NCI-H2227 (cell line): ENCODE measurements at regions not wholly inside any gene's neighbourhood (a gene's known extent, or its start where the extent isn't known, plus 50 kb on each side); places are given as distances from the start of the nearest gene placed in this dataset.

Source experiments
- DNase-seq: peaks from one replicate; lab custom pipeline; 2025; ENCODE audit not compliant: unreplicated experiment; lab: John Stamatoyannopoulos, UW

DNA sequence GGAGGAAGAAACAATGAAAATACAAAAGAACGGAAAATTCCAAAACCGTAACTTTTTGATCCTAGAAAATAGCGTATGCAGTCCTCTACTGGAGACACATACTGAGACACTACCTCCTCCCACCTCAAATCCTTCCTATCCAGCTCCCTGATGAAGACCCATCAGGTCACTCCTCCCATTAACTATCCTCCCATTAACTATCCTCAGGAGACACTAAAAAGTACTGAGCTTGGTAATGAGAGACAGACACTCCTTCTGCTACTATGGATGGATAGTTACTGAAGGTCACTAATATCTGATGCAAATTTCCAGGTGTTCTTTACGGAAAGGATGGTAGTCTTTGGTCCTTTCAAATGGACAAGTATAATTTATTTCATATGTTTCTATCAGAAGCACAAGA lies 237.5 kb upstream of the BLID start:
- peak; percentile 10 for DNase-seq

- no peak for DNase-seq
Observed at GRCh38 chr11:122348659-122349409, 232.8 kb upstream of the BLID start.

DNA sequence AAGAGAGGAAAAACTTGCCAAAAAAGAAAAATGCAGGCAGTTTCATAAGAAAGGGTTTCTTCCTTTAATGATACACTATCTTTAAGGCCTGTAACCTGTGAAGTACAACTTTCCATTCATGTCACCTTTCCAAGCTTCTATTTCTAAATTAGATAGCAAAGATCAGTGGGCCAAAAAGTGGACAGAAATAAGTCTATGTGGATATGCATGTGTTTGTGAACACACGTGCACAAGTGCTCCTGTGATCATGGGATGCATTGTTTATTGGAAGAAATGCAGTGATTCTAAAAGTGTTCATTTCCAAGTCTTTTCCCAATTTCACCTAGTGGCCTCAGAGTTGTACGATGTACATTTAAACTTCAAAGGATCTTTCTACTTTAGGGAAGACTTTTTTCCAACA lies 230.0 kb upstream of the BLID start:
- DNase-seq: no peak

DNA sequence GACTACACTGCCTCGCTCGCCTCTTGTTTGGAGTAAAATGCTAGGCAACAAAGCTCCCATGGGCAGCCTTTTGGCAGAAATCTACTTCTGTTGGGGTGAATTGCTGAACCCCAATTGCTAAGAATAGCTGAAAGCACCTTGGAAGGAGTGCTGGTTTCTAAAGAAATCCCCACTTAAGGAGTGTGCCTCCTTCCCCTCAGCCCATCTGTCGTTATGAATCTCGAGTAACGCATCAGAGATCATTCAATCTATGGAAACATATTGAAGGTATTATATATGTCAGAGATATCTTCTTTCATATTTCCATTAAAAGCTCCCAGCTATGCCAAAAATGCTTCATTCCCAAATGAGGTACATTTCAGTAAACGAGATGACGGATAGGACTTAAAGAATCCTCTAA lies 229.6 kb upstream of the BLID start:
- no peak for DNase-seq

DNA sequence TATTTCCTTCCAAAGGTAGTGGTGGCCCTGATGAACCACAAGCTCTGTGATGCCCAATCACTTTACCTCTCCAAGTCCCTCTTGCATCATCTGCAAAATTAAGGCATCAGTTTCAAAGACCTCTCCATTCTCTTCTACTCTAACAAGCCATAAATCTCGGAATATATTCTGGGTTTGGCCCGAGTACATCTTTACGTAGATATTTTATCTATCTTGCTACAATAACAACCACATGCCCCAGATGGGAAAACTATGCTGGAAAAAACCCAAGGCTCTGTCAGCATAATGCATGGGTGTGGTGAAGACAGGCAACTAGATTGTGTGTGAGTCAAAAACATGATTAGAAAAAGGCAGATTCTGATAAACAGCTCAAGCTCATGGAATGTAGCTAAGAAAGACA lies 228.2 kb upstream of the BLID start:
- no peak for DNase-seq

DNA sequence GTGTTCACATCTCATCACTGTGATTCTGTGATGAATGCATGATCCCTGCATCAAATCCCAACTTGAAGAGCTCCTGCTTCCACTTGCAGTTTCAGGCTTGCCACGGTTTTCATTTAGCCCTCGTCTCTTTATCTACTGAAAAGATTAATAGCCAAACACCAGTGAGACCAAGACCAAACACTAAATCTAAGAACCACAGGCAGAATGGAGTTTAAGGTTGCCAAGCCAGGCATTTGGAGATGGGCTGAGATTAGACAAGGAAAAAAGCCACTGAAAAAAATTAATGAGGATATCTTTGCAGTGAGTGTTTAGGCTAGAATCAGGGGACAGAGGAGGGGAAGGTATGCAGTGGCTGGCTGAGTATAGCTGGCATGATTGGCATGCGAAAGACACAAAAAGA lies 227.2 kb upstream of the BLID start:
- no peak for DNase-seq

DNA sequence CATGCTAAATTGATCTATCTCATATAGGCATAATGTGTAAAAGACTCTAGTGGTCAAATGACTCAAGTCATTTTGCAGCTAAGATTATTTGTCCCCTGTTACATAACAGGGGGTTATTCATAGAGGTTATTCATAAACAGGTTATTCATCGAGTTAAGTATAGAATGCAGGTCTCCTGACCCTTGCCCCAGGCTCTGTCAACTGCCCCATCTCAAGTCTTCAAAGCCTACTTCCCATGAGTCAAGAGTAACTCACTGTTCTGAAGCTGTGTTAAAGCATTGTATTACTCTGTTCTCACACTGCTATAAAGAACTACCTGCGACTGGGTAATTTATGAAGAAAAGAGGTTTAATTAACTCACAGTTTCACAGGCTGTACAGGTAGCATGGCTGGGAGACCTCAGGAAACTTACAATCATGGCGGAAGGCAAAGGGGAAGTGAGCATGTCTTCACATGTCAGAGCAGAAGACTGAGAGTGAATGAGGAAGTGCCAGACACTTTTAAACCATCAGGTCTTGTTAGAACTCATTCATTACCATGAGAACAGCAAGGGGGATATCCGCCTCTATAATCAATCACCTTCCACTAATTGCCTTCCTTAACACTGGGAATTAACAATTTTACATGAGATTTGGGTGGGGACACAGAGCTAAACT lies 226.2 kb upstream of the BLID start:
- no peak for DNase-seq

DNA sequence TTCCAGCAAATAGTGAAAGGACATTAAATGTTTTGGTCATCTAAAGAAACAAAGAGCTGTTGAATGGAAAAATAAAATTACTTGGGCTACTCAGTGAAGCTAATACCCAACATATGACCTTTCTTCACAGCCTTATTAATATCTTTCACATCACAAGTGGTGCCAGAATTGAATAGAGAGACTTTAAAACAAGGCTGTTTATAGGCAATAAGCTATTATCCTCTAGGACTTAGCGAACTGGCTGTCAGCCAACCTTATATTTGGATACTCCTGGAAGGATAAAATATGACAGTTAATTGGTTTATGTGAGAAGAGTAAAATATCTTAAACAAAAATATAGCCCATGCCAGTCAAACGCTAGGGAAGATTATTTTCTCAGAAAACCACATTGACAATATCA lies 225.5 kb upstream of the BLID start:
- peak; percentile 45 for DNase-seq

DNA sequence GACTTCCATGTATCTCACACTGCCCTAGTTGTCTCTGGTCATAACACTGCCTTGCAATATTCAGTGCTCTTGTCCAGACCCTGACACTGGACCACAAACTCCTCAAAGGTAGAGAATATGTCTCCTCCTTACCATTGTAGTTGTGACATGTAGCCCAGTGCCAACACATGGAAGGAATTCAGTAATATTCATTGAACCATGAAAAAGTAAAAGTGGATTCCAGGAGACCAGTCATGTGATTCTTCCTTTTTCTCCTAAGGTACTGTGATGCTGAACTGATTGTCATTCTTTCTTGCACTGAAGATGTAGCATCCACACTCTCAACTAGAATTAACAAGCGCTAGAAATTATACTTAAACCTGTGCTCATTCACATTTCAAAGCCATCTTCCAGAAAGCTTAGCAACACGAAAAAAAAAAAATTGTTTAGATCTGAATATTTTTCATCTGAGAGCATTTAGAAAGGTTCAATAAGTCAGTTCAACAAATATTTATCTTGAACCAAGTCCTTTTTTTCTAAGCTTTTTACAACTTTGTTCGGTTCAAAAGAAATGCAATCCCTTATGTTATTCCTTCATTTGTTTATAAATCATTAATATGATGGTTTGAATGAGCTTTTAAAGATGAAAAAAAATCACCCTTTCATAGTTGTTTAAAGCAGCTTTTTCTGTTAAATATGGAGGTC lies 224.7 kb upstream of the BLID start:
- DNase-seq: no peak

GRCh38 chr11:122339436-122340060 lies 223.5 kb upstream of the BLID start:
- no peak for DNase-seq

DNA sequence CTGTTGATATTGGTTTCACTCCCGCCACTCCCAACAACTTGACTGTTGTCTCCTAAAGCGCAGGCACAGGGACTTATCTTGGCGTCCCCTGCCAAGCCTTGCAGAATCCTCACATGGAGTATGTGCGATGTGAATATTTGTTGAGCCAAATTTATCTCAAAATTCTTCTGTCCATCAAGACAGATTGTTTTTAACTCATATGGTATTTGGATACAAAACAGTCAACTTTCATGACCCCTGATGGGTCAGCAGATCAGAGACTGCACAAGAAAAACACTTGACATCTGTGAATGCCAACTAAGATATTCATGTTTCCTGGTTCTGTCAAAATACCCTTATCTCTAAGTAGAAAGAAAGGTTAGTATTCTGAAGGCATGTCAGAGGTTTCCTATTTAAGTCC lies 221.7 kb upstream of the BLID start:
- DNase-seq: no peak

GRCh38 chr11:122337241-122337640 lies 221.2 kb upstream of the BLID start:
- no peak for DNase-seq

GRCh38 chr11:122336706-122337105 lies 220.7 kb upstream of the BLID start:
- DNase-seq: peak; percentile 9

DNA sequence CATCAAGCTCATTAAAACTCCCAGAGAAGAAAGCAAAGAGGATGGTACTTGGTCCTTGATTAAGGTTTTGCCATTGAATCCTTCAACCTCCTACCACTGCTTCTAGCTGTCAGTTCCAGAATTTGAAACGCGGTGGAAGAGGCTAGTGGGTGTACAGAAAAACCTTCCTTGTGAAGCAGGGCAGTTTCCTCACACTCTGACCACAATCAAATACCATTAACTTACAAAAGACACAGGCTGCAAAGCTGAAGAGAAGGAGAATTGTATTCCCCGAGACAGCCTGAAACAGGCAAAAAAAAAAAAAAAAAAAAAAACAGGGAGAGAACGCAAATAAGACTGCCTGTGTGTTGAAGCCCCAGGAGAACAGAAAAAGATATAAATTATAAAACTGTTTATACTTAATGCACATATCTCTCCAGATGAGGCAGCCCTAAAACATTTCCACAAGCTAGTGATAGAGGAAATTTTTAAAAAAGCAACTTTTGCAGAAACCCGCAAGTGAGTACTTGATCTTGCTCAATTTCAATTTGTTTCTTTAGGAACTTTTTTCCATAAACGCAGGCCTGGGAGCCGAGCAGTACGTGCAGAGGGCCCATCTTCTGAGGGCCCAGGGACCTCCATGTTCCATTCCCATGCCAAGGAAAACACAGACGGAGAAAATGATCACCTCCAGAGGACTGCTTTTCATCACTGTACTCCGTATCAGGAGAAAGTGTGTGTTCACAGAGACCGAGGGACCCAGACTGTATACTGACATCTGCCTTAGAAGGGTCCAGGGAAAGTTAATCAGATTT lies 218.7 kb upstream of the BLID start:
- DNase-seq: no peak

DNA sequence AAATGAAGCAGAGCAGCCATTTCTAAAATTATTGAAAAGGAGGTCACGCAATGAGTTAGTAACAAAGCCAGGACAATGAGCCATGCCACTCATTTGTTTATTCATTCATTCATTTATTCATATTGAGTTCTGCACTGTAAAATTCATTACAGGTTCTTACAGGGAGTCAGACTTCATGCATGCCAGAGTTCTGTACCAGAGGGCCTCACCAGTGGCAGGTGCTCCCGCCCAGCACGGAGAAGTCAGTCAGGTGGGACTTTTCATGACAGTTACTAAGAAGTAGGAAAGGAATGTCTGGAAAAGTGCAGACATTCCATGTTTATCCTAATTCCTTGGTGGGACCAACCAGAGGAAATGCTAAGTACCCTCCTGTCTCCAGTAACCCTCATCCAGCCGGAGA lies 217.5 kb upstream of the BLID start:
- no peak for DNase-seq

DNA sequence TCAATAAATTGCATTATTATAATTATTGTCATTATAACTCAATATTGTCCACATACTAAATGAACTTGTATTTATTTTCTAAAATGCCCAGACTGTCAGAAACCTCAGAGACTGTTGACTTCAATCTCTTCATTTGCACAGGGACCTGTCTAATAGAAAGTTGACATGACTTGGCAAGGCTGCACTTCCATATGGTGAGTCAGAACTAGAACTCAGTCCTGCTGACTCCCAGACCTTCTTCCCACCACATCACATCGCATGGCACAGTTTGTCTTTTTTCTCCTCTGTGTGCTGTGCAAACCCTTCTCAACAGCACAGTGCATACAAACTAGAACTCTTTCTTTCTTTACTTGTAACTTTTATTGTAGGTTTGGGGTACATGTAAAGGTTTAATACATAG lies 215.1 kb upstream of the BLID start:
- DNase-seq: no peak

- DNase-seq: no peak
Observed at GRCh38 chr11:122330279-122330965, 214.4 kb upstream of the BLID start.

DNA sequence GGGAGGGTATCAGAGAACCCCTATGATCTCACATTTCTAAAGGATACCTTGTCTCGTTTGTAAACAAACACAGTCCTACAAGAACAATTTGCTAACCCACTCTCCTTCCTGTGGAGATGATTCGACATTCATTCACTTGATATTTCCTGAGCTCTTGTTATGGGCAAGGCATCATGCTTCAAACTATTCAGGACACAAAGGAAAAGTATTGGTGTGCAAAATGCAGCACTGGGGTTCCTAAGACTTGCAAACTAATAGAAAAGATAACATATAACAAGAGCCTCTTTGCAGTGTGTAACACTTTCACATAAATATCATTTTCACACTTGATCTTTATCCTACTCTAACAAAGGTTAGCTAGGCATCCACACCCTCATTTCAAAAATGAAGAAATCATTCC lies 211.5 kb upstream of the BLID start:
- DNase-seq: no peak

GRCh38 chr11:122323754-122324421 lies 207.9 kb upstream of the BLID start:
- no peak for DNase-seq

GRCh38 chr11:122322329-122322728 lies 206.3 kb upstream of the BLID start:
- DNase-seq: no peak
